OCI-LY1 (cell line): ENCODE measurements at regions not wholly inside any gene's neighbourhood (a gene's known extent, or its start where the extent isn't known, plus 50 kb on each side); places are given as distances from the start of the nearest gene placed in this dataset.

ENCODE experiments used
- H2AFZ ChIP-seq: fragments of 200-600 bp; sonication (generic), shearing (Covaris generic); 2 replicates; pipeline ENCODE4 v1.6.0; 2014; ENCODE audit warnings: antibody characterized with exemption, mild to moderate bottlenecking, low read length
- H3F3A ChIP-seq: fragments of 200-600 bp; sonication (generic), shearing (Covaris generic); 2 replicates; pipeline ENCODE4 v1.6.0; 2014; ENCODE audit warnings: mild to moderate bottlenecking, antibody characterized with exemption, low read length, moderate library complexity; ENCODE audit not compliant: insufficient read depth
- H3K27ac ChIP-seq: fragments of 200-600 bp; sonication (generic); 2 replicates; pipeline ENCODE4 v1.5.1; 2014; ENCODE audit warnings: low read length, mixed run types, mild to moderate bottlenecking, low read depth; ENCODE audit not compliant: poor library complexity, severe bottlenecking
- H3K27me3 ChIP-seq: fragments of 200-600 bp; sonication (generic); 2 replicates; pipeline ENCODE4 v1.6.0; 2014; ENCODE audit warnings: antibody characterized with exemption, mild to moderate bottlenecking, low read length, moderate library complexity; ENCODE audit not compliant: insufficient read depth
- H3K36me3 ChIP-seq: fragments of 200-600 bp; sonication (generic); 2 replicates; pipeline ENCODE4 v1.6.1; 2014; ENCODE audit warnings: mild to moderate bottlenecking, antibody characterized with exemption, low read length, moderate library complexity, mixed read lengths; ENCODE audit not compliant: insufficient read depth
- H3K4me1 ChIP-seq: fragments of 200-600 bp; sonication (generic); 2 replicates; pipeline ENCODE4 v1.5.1; 2014; ENCODE audit warnings: mild to moderate bottlenecking, low read length, moderate library complexity; ENCODE audit not compliant: insufficient read depth, severe bottlenecking
- H3K4me2 ChIP-seq: fragments of 200-600 bp; sonication (generic), shearing (Covaris generic); 2 replicates; pipeline ENCODE4 v1.6.1; 2014; ENCODE audit warnings: low read length
- H3K4me3 ChIP-seq: fragments of 200-600 bp; sonication (generic); 2 replicates; pipeline ENCODE4 v1.5.1; 2014; ENCODE audit warnings: low read length, low read depth, mild to moderate bottlenecking, mixed read lengths; ENCODE audit not compliant: poor library complexity, severe bottlenecking
- H3K79me2 ChIP-seq: fragments of 200-600 bp; shearing (Covaris generic); 2 replicates; pipeline ENCODE4 v1.6.1; 2016; ENCODE audit warnings: mixed run types, low read length, mixed read lengths; ENCODE audit not compliant: insufficient read depth
- H3K9ac ChIP-seq: fragments of 200-600 bp; sonication (generic), shearing (Covaris generic); 2 replicates; pipeline ENCODE4 v1.6.1; 2014; ENCODE audit warnings: mild to moderate bottlenecking, low read length, mixed read lengths
- H3K9me2 ChIP-seq: fragments of 200-600 bp; sonication (generic), shearing (Covaris generic); 2 replicates; pipeline ENCODE4 v1.6.1; 2014; ENCODE audit warnings: low read depth, mild to moderate bottlenecking, low read length, mixed read lengths
- H3K9me3 ChIP-seq: fragments of 200-600 bp; shearing (Covaris generic); 2 replicates; pipeline ENCODE4 v1.6.1; 2014; ENCODE audit warnings: low read length, mixed read lengths
- H4K20me1 ChIP-seq: fragments of 200-600 bp; sonication (generic), shearing (Covaris generic); 2 replicates; pipeline ENCODE4 v1.6.0; 2016; ENCODE audit warnings: mild to moderate bottlenecking, low read length; ENCODE audit not compliant: insufficient read depth
- CTCF ChIP-seq: fragments of 200-600 bp; sonication (generic), shearing (Covaris generic); IDR thresholded peaks from 2 replicates; pipeline ENCODE4 v1.5.1; 2017; ENCODE audit warnings: mild to moderate bottlenecking, antibody characterized with exemption, low read length, moderate library complexity, mixed read lengths
- EZH2 ChIP-seq: fragments of 200-600 bp; sonication (generic), shearing (Covaris generic); IDR thresholded peaks from 2 replicates; pipeline ENCODE4 v1.8.0; 2017; ENCODE audit warnings: borderline replicate concordance, mixed run types, mild to moderate bottlenecking, antibody characterized with exemption, low read length, moderate library complexity, mixed read lengths

GRCh38 chr18:1480309-1480708 is 575.6 kb downstream of the ADCYAP1 start:
- H3K27me3 ChIP-seq = no peaks in the 10 kb centered on the region
- H3K4me3 ChIP-seq = no peak overlapping the region
- no peaks in the 10 kb centered on the region for H3F3A ChIP-seq
- no peaks in the 10 kb centered on the region for H3K9me2 ChIP-seq
- H2AFZ ChIP-seq = no peak overlapping the region
- H3K4me2 ChIP-seq = no peak overlapping the region
- no peaks in the 10 kb centered on the region for H3K9me3 ChIP-seq
- H3K36me3 ChIP-seq = no peaks in the 10 kb centered on the region
- TF ChIP-seq EZH2 (no peak), CTCF (no peak)
- no peaks in the 10 kb centered on the region for H4K20me1 ChIP-seq
- H3K9ac ChIP-seq = no peak overlapping the region
- H3K27ac ChIP-seq = no peak overlapping the region
- no peaks in the 10 kb centered on the region for H3K79me2 ChIP-seq
- H3K4me1 ChIP-seq = no peaks in the 10 kb centered on the region

GRCh38 chr18:1481577-1481976 is 576.9 kb downstream of the ADCYAP1 start:
- no peaks in the 10 kb centered on the region for H4K20me1 ChIP-seq
- TF ChIP-seq CTCF = no peak
- TF ChIP-seq EZH2 = no peak
- H2AFZ ChIP-seq = no peak overlapping the region
- no peak overlapping the region for H3K9ac ChIP-seq
- H3K79me2 ChIP-seq = no peaks in the 10 kb centered on the region
- H3K4me1 ChIP-seq = no peaks in the 10 kb centered on the region
- H3F3A ChIP-seq = no peaks in the 10 kb centered on the region
- no peak overlapping the region for H3K4me2 ChIP-seq
- no peaks in the 10 kb centered on the region for H3K9me3 ChIP-seq
- no peaks in the 10 kb centered on the region for H3K9me2 ChIP-seq
- H3K36me3 ChIP-seq = no peaks in the 10 kb centered on the region
- no peaks in the 10 kb centered on the region for H3K27me3 ChIP-seq
- no peak overlapping the region for H3K27ac ChIP-seq
- no peak overlapping the region for H3K4me3 ChIP-seq

DNA sequence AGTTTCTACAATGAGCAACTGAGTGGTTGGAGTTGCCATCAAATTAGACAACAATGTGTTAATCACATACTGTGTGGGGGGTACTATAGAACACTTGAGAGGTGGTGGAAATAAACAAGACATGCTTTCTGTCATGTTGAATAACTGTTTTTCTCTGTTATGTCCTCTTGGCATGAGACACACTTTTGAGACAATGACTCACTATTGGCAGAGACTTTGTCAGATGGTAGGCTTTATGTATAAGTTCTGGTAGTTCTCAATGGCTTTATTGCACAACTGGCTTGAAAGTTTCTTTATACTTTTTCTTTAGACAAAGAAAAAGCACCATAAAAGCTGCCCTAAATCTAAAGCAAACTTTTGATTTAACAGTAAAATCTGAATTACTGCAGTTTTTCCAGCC is 578.7 kb downstream of the ADCYAP1 start:
- Histone ChIP-seq H2AFZ (no peak overlapping the region), H3K27me3 (no peaks in the 10 kb centered on the region)

More for the DNA sequence above, 578.7 kb downstream of the ADCYAP1 start:
- no peak overlapping the region for H3K9ac ChIP-seq
- no peak overlapping the region for H3K27ac ChIP-seq
- TF ChIP-seq EZH2 (no peak), CTCF (no peak)
- no peaks in the 10 kb centered on the region for H3K36me3 ChIP-seq
- H3K9me3 ChIP-seq = no peaks in the 10 kb centered on the region
- H3K79me2 ChIP-seq = no peaks in the 10 kb centered on the region
- H3K4me1 ChIP-seq = no peaks in the 10 kb centered on the region
- H3F3A ChIP-seq = no peaks in the 10 kb centered on the region
- no peaks in the 10 kb centered on the region for H4K20me1 ChIP-seq
- no peak overlapping the region for H3K4me2 ChIP-seq
- no peaks in the 10 kb centered on the region for H3K9me2 ChIP-seq
- no peak overlapping the region for H3K4me3 ChIP-seq
